PC-3 (cell line): ENCODE measurements at regions not wholly inside any gene's neighbourhood (a gene's known extent, or its start where the extent isn't known, plus 50 kb on each side); places are given as distances from the start of the nearest gene placed in this dataset.
A peak's percentile ranks its signal among the peaks of the same experiment; 100 is the strongest.

Source experiments
- ATAC-seq: fragments of 200-7000 bp; cut with Tn5 transposase; 2 replicates; pipeline ENCODE4 v1.9.1; 2020; ENCODE audit warnings: mild to moderate bottlenecking, moderate library complexity
- BruUV-seq: library from RNA; stranded (reverse); fragments of 400-500 nt; replicated peaks from 2 replicates; lab custom pipeline; 2021; lab: Mats Ljungman, UMichigan
- CTCF ChIA-PET: fragments of 300-600 bp; sonication (Branson Sonifier 250); formaldehyde crosslinking; loops from one replicate; lab custom pipeline; 2022; ENCODE audit warnings: antibody characterized with exemption; lab: Charles Lee
- POLR2A ChIA-PET: fragments of 300-600 bp; sonication (Branson Sonifier 250); formaldehyde crosslinking; loops from one replicate; lab custom pipeline; 2022; ENCODE audit warnings: antibody characterized with exemption; ENCODE audit not compliant: unreplicated experiment; lab: Charles Lee
- DNase-seq: peaks from one replicate; pipeline ENCODE4 v3.0.0-alpha.2; 2015
- H2AFZ ChIP-seq: fragments of 300-600 bp; sonication (generic); 2 replicates; pipeline ENCODE4 v1.6.0; 2016; ENCODE audit warnings: antibody characterized with exemption, low read length
- H3F3A ChIP-seq: fragments of 300-600 bp; sonication (generic); one replicate; pipeline ENCODE4 v1.6.0; 2017; ENCODE audit warnings: antibody characterized with exemption, low read length, control low read depth, mild to moderate bottlenecking; ENCODE audit not compliant: unreplicated experiment
- H3K27ac ChIP-seq: fragments of 300-600 bp; sonication (generic); 2 replicates; pipeline ENCODE4 v1.5.1; 2016; ENCODE audit warnings: mild to moderate bottlenecking, low read length
- H3K27me3 ChIP-seq: fragments of 300-600 bp; sonication (generic); 2 replicates; pipeline ENCODE4 v1.6.1; 2016; ENCODE audit warnings: low read length, mixed read lengths
- H3K36me3 ChIP-seq: fragments of 300-600 bp; sonication (generic); 2 replicates; pipeline ENCODE4 v1.6.1; 2016; ENCODE audit warnings: low read depth, mixed run types, low read length, mixed read lengths
- H3K4me1 ChIP-seq: fragments of 300-600 bp; sonication (generic); 2 replicates; pipeline ENCODE4 v1.5.1; 2016; ENCODE audit warnings: low read length; ENCODE audit not compliant: insufficient read depth
- H3K4me2 ChIP-seq: fragments of 300-600 bp; sonication (generic); 2 replicates; pipeline ENCODE4 v1.6.0; 2016; ENCODE audit warnings: low read length
- H3K4me3 ChIP-seq: fragments of 300-600 bp; sonication (generic); 2 replicates; pipeline ENCODE4 v1.5.1; 2016; ENCODE audit warnings: mild to moderate bottlenecking, low read length, mixed read lengths
- H3K79me2 ChIP-seq: fragments of 300-600 bp; sonication (generic); 2 replicates; pipeline ENCODE4 v1.6.1; 2017; ENCODE audit warnings: low read length, mixed read lengths
- H3K9ac ChIP-seq: fragments of 300-600 bp; sonication (generic); 2 replicates; pipeline ENCODE4 v1.6.0; 2016; ENCODE audit warnings: mild to moderate bottlenecking, low read length
- H3K9me2 ChIP-seq: fragments of 300-600 bp; sonication (generic); replicated peaks from 2 replicates; pipeline ENCODE4 v1.6.1; 2016; ENCODE audit warnings: mixed run types, low read length, mixed read lengths
- H3K9me3 ChIP-seq: fragments of 300-600 bp; sonication (generic); 2 replicates; pipeline ENCODE4 v1.6.1; 2016; ENCODE audit warnings: low read length, mixed read lengths
- H4K20me1 ChIP-seq: fragments of 300-600 bp; sonication (generic); 2 replicates; pipeline ENCODE4 v1.6.1; 2016; ENCODE audit warnings: low read length, mixed read lengths
- EZH2 ChIP-seq: fragments of 300-600 bp; sonication (generic); IDR thresholded peaks from one replicate; pipeline ENCODE4 v1.6.1; 2017; ENCODE audit warnings: antibody characterized with exemption, mild to moderate bottlenecking, low read length; ENCODE audit not compliant: unreplicated experiment
- EZH2phosphoT487 ChIP-seq: fragments of 300-600 bp; sonication (generic); IDR thresholded peaks from 2 replicates; pipeline ENCODE4 v1.6.1; 2018; ENCODE audit warnings: mild to moderate bottlenecking, antibody characterized with exemption, low read length, borderline replicate concordance
- intact Hi-C: fragments of 100-400 bp; cut with micrococcal nuclease; formaldehyde crosslinking; loops from 2 replicates; pipeline ENCODE4 v1.9.0; 2023
- TF ChIP-seq, protein P1 (sequence below): fragments of 300-600 bp; sonication (generic); conservative IDR thresholded peaks from 2 replicates; pipeline ENCODE4 v1.5.1; 2017; ENCODE audit warnings: antibody characterized with exemption, low read depth, mild to moderate bottlenecking, low read length

- Histone ChIP-seq H3K79me2 (no peaks in the 10 kb centered on the region), H3K36me3 (no peaks in the 10 kb centered on the region), H4K20me1 (no peaks in the 10 kb centered on the region), H3K27me3 (no peaks in the 10 kb centered on the region), H3K4me3 (no peak overlapping the region), H3K4me2 (no peak overlapping the region), H3K9me2 (no peaks in the 10 kb centered on the region), H3K4me1 (peaks cover 11% of the 10 kb centered on the region), H3K9ac (no peak overlapping the region), H3K27ac (peak overlapping the region; percentile 38), H3K9me3 (no peaks in the 10 kb centered on the region), H3F3A (no peaks in the 10 kb centered on the region), H2AFZ (no peak overlapping the region)
- ChIA-PET POLR2A (no interaction called here), CTCF (no interaction called here)
- DNase-seq = peak; percentile 7
- TF ChIP-seq EZH2phosphoT487 (no peak), EZH2 (no peak)
- TF ChIP-seq, protein P1, sequence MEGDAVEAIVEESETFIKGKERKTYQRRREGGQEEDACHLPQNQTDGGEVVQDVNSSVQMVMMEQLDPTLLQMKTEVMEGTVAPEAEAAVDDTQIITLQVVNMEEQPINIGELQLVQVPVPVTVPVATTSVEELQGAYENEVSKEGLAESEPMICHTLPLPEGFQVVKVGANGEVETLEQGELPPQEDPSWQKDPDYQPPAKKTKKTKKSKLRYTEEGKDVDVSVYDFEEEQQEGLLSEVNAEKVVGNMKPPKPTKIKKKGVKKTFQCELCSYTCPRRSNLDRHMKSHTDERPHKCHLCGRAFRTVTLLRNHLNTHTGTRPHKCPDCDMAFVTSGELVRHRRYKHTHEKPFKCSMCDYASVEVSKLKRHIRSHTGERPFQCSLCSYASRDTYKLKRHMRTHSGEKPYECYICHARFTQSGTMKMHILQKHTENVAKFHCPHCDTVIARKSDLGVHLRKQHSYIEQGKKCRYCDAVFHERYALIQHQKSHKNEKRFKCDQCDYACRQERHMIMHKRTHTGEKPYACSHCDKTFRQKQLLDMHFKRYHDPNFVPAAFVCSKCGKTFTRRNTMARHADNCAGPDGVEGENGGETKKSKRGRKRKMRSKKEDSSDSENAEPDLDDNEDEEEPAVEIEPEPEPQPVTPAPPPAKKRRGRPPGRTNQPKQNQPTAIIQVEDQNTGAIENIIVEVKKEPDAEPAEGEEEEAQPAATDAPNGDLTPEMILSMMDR = no peak
- intact Hi-C loops = no loop called here
- no TSS peak for BruUV-seq
- ATAC-seq = peak; percentile 29; the same call in 1 of the 2 replicates
Observed at GRCh38 chr4:147340591-147341120, 140.2 kb upstream of the EDNRA start.

GRCh38 chr4:147343692-147344091 is 137.2 kb upstream of the EDNRA start:
- no peak for DNase-seq
- no peak overlapping the region for H3K9ac ChIP-seq
- H3K4me1 ChIP-seq = peaks cover 11% of the 10 kb centered on the region
- ChIA-PET CTCF (no interaction called here), POLR2A (no interaction called here)
- TF ChIP-seq, protein P1 = no peak
- no peak for TF ChIP-seq EZH2phosphoT487
- TF ChIP-seq EZH2 = no peak
- H3F3A ChIP-seq = no peaks in the 10 kb centered on the region
- no peak overlapping the region for H3K27ac ChIP-seq
- no peak for ATAC-seq
- H3K79me2 ChIP-seq = no peaks in the 10 kb centered on the region
- H3K9me2 ChIP-seq = no peaks in the 10 kb centered on the region
- H3K4me2 ChIP-seq = no peak overlapping the region
- H3K27me3 ChIP-seq = no peaks in the 10 kb centered on the region
- H3K4me3 ChIP-seq = no peak overlapping the region
- intact Hi-C loops = no loop called here
- BruUV-seq = no TSS peak
- no peak overlapping the region for H2AFZ ChIP-seq
- H4K20me1 ChIP-seq = no peaks in the 10 kb centered on the region
- H3K9me3 ChIP-seq = no peaks in the 10 kb centered on the region
- H3K36me3 ChIP-seq = no peaks in the 10 kb centered on the region

- ChIA-PET POLR2A (no interaction called here), CTCF (interaction anchor here (0.6 kb wide), 2 partner anchors 12 to 521 kb away, joined by 3 read pairs; no protein-coding TSS in a partner anchor)
- Histone ChIP-seq H3F3A (no peaks in the 10 kb centered on the region), H4K20me1 (no peaks in the 10 kb centered on the region), H3K4me2 (no peak overlapping the region), H2AFZ (no peak overlapping the region), H3K4me1 (peaks cover 3% of the 10 kb centered on the region), H3K27ac (no peak overlapping the region), H3K9ac (no peak overlapping the region), H3K79me2 (no peaks in the 10 kb centered on the region), H3K36me3 (no peaks in the 10 kb centered on the region), H3K9me3 (no peaks in the 10 kb centered on the region), H3K9me2 (no peaks in the 10 kb centered on the region), H3K4me3 (no peak overlapping the region), H3K27me3 (no peaks in the 10 kb centered on the region)
- intact Hi-C loops = no loop called here
- no peak for DNase-seq
- no TSS peak for BruUV-seq
- no peak for ATAC-seq
- TF ChIP-seq EZH2 = no peak
- TF ChIP-seq, protein P1 = no peak
- TF ChIP-seq EZH2phosphoT487 = no peak
Observed at GRCh38 chr4:147345662-147346061, 135.2 kb upstream of the EDNRA start.
